NT2/D1 (cell line): ENCODE measurements at regions not wholly inside any gene's neighbourhood (a gene's known extent, or its start where the extent isn't known, plus 50 kb on each side); places are given as distances from the start of the nearest gene placed in this dataset.

Source experiments
- DNase-seq: peaks from one replicate; pipeline ENCODE4 v3.0.0-alpha.2; 2011; ENCODE audit warnings: low read depth, low spot score
- H3K27me3 ChIP-seq: 2 replicates; pipeline ENCODE4 v1.6.0; 2011; ENCODE audit warnings: mild to moderate bottlenecking; ENCODE audit not compliant: insufficient read length, insufficient read depth
- H3K36me3 ChIP-seq: 2 replicates; pipeline ENCODE4 v1.6.1; 2011; ENCODE audit warnings: mild to moderate bottlenecking, low read length, mixed read lengths; ENCODE audit not compliant: insufficient read depth, insufficient read length
- H3K4me1 ChIP-seq: 2 replicates; pipeline ENCODE4 v1.5.1; 2011; ENCODE audit not compliant: insufficient read depth, insufficient read length
- H3K4me3 ChIP-seq: 2 replicates; pipeline ENCODE4 v1.5.1; 2011; ENCODE audit warnings: low read depth; ENCODE audit not compliant: insufficient read length
- H3K9ac ChIP-seq: 2 replicates; pipeline ENCODE4 v1.6.0; 2011; ENCODE audit warnings: low read depth; ENCODE audit not compliant: insufficient read length
- H3K9me3 ChIP-seq: 2 replicates; pipeline ENCODE4 v1.5.1; 2011; ENCODE audit warnings: mild to moderate bottlenecking, low read length; ENCODE audit not compliant: insufficient read depth
- SUZ12 ChIP-seq: IDR thresholded peaks from 2 replicates; pipeline ENCODE4 v1.6.1; 2011; ENCODE audit not compliant: insufficient read length, insufficient read depth; ENCODE audit errors: extremely low read depth
- YY1 ChIP-seq: IDR thresholded peaks from 2 replicates; pipeline ENCODE4 v1.6.1; 2011; ENCODE audit not compliant: insufficient read length, insufficient read depth
- ZNF274 ChIP-seq: IDR thresholded peaks from 2 replicates; pipeline ENCODE4 v1.6.1; 2011; ENCODE audit warnings: mild to moderate bottlenecking, low read depth, low read length

DNA sequence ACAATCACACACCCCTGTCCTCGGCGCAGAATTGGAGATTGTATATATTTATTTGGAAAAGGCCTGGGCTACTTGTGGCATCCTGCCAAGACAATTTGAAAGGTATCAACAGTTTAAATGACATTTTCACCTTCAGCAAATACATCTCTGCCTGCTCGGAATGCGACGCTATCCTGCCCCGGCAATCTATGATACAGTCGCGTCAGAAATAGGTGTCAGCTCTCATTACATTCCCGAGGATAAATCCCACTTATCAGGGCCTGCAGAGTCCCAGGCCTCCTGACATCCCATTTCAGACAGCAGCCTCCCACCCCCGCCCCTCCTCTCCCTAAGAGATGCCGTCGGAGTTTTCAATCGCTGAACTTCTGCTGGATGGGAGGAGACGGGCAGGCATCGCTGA lies 114.7 kb downstream of the BRD1 start:
- Histone ChIP-seq H3K4me1 (peaks cover 6% of the 10 kb centered on the region), H3K4me3 (no peak overlapping the region), H3K9me3 (no peaks in the 10 kb centered on the region), H3K36me3 (no peaks in the 10 kb centered on the region), H3K27me3 (peaks cover 34% of the 10 kb centered on the region), H3K9ac (no peak overlapping the region)
- TF ChIP-seq ZNF274 (no peak), YY1 (no peak), SUZ12 (no peak)
- no peak for DNase-seq

DNA sequence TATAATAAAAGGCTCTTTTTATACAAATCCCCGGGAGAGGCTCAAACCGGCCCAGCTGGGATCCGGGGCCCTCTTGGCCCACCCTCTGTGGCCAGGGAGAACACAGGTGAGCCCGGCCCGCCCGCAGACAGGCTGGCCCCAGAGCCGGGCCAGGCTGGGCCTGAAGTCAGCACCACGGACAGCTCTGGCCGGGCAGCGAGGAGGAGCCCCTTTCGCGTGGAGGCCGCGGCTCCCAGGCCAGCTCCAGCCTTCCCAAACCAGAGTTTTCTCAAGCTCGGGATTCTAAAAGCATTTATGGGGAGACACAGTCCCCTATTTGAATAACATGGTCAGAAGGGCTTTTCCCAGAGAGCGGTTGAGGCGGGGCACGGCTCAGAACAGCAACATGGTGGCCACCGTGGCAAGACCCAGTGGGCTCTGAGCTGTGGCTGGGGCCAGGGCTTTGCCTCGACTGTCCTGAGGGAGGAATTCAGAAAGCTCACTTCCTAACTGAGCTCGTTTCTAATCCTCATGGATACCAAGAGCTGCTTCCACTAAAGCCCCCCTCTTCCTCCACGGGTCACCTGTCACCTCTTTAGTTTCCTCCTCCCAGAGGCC lies 115.4 kb downstream of the BRD1 start:
- DNase-seq: peak; percentile 13

DNA sequence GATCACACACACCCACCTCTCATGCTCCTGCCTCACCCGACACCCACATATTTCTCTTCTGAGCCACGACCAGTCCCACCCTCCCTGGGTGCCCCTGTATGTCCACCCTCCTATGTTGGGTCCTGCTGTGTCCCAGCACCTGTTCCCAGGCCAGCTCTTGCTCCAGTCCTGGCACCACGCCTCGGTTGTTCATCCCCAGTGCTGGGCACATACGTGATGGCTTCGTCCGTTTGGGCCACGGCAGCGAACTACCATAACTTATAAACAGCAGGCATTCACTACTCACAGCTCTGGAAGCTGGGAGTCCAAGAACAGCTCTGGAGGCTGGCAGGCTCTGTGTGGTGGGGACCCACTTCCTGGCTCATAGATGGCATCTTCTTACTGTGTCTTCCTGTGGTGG lies 116.9 kb downstream of the BRD1 start:
- peaks cover 29% of the 10 kb centered on the region for H3K27me3 ChIP-seq

More for the DNA sequence above, 115.4 kb downstream of the BRD1 start:
- H3K4me3 ChIP-seq: no peak overlapping the region
- peaks cover 34% of the 10 kb centered on the region for H3K27me3 ChIP-seq
- TF ChIP-seq ZNF274: no peak
- no peak for TF ChIP-seq SUZ12
- TF ChIP-seq YY1: no peak
- no peaks in the 10 kb centered on the region for H3K36me3 ChIP-seq
- peaks cover 6% of the 10 kb centered on the region for H3K4me1 ChIP-seq
- no peak overlapping the region for H3K9ac ChIP-seq
- no peaks in the 10 kb centered on the region for H3K9me3 ChIP-seq

DNA sequence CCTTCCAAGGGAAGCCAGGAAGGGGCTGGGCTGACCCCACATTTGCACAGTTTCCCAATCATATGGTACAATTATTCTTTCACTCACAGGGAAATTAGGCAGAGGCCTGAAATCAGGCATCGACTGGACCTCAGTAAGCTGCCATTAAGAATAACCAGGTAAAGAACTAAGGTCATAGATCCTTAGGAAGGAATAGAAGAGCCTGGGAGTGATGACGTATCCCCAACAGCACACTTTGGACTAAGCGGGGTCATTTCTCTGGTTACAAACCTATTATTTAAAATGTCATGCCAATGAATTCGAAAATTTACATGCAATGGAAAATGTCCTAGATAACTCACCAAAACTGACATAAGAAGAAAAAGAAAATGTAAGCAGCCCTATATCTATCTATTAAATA lies 118.2 kb downstream of the BRD1 start:
- H3K27me3 ChIP-seq: peaks cover 29% of the 10 kb centered on the region
- TF ChIP-seq SUZ12 (no peak), ZNF274 (no peak), YY1 (no peak)
- no peak for DNase-seq

More for the DNA sequence above, 116.9 kb downstream of the BRD1 start:
- Histone ChIP-seq H3K9me3 (no peaks in the 10 kb centered on the region), H3K36me3 (no peaks in the 10 kb centered on the region), H3K4me3 (no peak overlapping the region), H3K9ac (no peak overlapping the region), H3K4me1 (no peaks in the 10 kb centered on the region)
- TF ChIP-seq YY1: no peak
- TF ChIP-seq ZNF274: no peak
- TF ChIP-seq SUZ12: no peak
- no peak for DNase-seq

DNA sequence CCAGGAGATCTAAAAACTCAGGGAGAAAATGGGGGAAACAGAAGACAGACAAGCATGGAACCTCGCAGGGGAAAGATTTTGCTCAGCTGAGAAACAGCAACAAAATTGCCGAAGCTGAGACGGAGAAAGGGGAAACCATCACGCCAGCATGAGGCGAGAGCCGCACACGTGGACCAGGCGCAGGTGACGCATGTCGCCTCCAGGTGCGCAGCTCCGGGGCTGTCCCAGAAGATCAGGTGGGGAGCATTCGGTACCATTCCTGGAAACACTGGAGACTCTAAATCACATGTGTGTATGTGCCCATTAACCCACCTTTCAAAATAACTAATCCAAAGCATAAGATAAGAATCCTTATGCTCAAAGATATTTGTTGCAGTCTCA lies 121.7 kb downstream of the BRD1 start:
- peaks cover 16% of the 10 kb centered on the region; the same call in 1 of the 2 replicates for H3K9me3 ChIP-seq
- peaks cover 14% of the 10 kb centered on the region for H3K27me3 ChIP-seq
- H3K9ac ChIP-seq: no peak overlapping the region
- H3K4me1 ChIP-seq: no peaks in the 10 kb centered on the region
- no peaks in the 10 kb centered on the region for H3K36me3 ChIP-seq
- TF ChIP-seq YY1 (no peak), SUZ12 (no peak), ZNF274 (no peak)
- H3K4me3 ChIP-seq: no peak overlapping the region
- DNase-seq: no peak

More for the DNA sequence above, 118.2 kb downstream of the BRD1 start:
- no peaks in the 10 kb centered on the region for H3K9me3 ChIP-seq
- H3K4me1 ChIP-seq: no peaks in the 10 kb centered on the region
- H3K9ac ChIP-seq: no peak overlapping the region
- H3K4me3 ChIP-seq: no peak overlapping the region
- H3K36me3 ChIP-seq: no peaks in the 10 kb centered on the region

DNA sequence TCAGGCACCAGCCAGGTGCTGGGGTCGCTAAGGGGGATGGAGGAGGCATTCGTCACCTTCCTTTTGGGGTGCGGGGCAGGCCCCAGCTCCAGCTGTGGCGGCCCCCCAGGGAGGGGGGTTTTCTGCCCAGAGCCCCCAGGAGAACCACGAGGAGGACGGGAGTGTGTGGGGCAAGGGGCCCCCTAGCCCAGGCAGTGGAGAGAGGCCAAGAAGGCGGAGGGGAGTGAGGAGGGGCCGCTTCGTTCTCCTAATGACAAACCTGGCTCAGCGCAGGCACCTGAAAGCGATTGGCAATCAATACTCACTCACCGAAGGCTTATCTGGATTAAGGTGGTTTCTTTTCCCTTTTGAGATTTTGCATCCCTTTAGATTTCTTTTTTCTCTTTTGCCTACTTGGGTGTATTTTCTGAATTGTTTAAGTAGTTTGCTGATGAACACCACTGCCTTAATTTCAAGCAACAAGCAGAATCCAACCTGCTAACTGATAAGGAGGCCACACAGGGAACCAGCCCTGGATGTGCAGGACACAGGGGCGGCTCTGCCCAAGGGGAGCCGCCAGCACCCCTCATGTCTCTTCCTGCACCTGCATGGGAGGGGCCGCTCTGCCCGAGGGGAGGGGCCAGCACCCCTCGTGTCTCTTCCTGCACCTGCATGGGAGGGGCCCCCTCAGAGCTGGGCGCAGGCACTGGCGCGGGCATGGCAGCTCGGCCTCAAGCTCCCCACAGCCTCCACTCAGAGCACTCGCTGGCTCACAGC lies 122.3 kb downstream of the BRD1 start:
- Histone ChIP-seq H3K36me3 (no peaks in the 10 kb centered on the region), H3K9me3 (peaks cover 19% of the 10 kb centered on the region; the same call in 1 of the 2 replicates), H3K27me3 (peaks cover 8% of the 10 kb centered on the region), H3K4me3 (no peak overlapping the region), H3K9ac (no peak overlapping the region), H3K4me1 (no peaks in the 10 kb centered on the region)
- TF ChIP-seq ZNF274 (no peak), YY1 (no peak), SUZ12 (no peak)
- DNase-seq: no peak

DNA sequence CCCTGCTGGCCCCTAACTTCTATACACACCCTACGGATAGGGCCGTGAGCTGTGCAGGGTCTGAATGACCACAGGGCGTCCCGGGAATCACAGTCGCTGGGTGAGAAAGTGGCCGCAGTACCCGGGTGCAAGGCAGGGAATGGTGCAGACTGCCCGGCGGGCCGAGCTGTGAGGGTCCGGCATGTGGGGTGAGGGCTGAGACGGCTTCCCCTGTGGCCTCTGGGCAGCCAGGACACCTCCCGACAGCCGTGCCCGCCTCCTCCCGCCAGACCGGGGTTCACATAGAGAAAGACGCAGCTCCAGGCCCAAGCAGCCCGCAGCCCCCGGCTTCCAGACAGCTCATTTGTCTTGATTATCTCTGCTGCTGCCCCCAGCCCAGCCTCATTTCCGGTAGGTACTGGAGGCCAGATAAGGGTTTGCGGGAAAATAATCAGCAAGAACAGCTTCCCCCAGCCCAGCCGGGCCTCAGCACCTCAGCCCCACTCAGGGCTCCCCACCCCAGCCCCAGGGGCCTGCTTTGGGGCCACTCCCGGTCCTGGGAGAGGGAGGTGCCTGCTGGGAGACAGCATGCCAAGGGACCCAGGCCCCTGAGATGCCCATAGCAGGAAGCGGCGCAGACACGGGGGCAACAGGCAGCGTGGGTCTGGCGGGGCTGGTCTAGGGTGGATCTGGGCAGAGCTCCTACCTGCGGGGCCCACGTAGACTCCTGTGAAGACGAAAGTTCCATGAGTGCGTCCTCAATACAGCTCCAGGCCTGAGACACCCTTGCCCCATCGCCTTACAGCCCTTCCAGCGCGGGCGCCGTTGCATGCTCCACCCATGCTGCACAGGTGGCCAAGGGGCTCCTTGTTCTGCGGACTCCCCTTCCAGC lies 123.1 kb downstream of the BRD1 start:
- Histone ChIP-seq H3K36me3 (no peaks in the 10 kb centered on the region), H3K27me3 (peaks cover 5% of the 10 kb centered on the region), H3K4me3 (no peak overlapping the region), H3K9me3 (peaks cover 19% of the 10 kb centered on the region; the same call in 1 of the 2 replicates), H3K9ac (no peak overlapping the region), H3K4me1 (no peaks in the 10 kb centered on the region)
- no peak for DNase-seq
- TF ChIP-seq ZNF274 (no peak), YY1 (no peak), SUZ12 (no peak)
